ENCODE measurements at regions not wholly inside any gene's neighbourhood (a gene's known extent, or its start where the extent isn't known, plus 50 kb on each side); places are given as distances from the start of the nearest gene placed in this dataset.

- no peak for TF ChIP-seq CTCF (conservative IDR thresholded peaks at IDR 0.05)
- no peak overlapping the region for H3K4me3 Mint-ChIP-seq
- H3K4me1 Mint-ChIP-seq (ENCODE audit: unreplicated experiment) = no peaks in the 10 kb centered on the region
- no peaks in the 10 kb centered on the region for H3K36me3 Mint-ChIP-seq
- H3K9me3 Mint-ChIP-seq = peaks cover 11% of the 10 kb centered on the region
- H3K27me3 Mint-ChIP-seq = peaks cover 7% of the 10 kb centered on the region
- H3K27ac Mint-ChIP-seq = no peak overlapping the region
- DNase-seq (ENCODE audit: extremely low spot score, unreplicated experiment) = no peak
These were observed 203.4 kb upstream of the CTBP2 start for GRCh38 chr10:125363791-125364190.

- no peak for DNase-seq (ENCODE audit: extremely low spot score, unreplicated experiment)
- Mint-ChIP-seq H3K4me3 (no peak overlapping the region), H3K9me3 (peaks cover 11% of the 10 kb centered on the region), H3K36me3 (no peaks in the 10 kb centered on the region), H3K4me1 (ENCODE audit: unreplicated experiment) (no peaks in the 10 kb centered on the region), H3K27ac (no peak overlapping the region), H3K27me3 (peaks cover 8% of the 10 kb centered on the region)
- no peak for TF ChIP-seq CTCF (conservative IDR thresholded peaks at IDR 0.05)
These were observed 202.6 kb upstream of the CTBP2 start for GRCh38 chr10:125362950-125363349.

GRCh38 chr10:125359401-125359800 lies 199.0 kb upstream of the CTBP2 start:
- H3K4me3 Mint-ChIP-seq = no peak overlapping the region
- no peak for TF ChIP-seq CTCF (conservative IDR thresholded peaks at IDR 0.05)
- no peaks in the 10 kb centered on the region for H3K4me1 Mint-ChIP-seq (ENCODE audit: unreplicated experiment)
- H3K36me3 Mint-ChIP-seq = no peaks in the 10 kb centered on the region
- H3K27ac Mint-ChIP-seq = no peak overlapping the region
- H3K27me3 Mint-ChIP-seq = peaks cover 8% of the 10 kb centered on the region
- peaks cover 14% of the 10 kb centered on the region for H3K9me3 Mint-ChIP-seq
- DNase-seq (ENCODE audit: extremely low spot score, unreplicated experiment) = no peak

- no peak for DNase-seq (ENCODE audit: extremely low spot score, unreplicated experiment)
- no peak overlapping the region for H3K27ac Mint-ChIP-seq
- no peak overlapping the region for H3K4me3 Mint-ChIP-seq
- no peak for TF ChIP-seq CTCF (conservative IDR thresholded peaks at IDR 0.05)
- H3K27me3 Mint-ChIP-seq = peaks cover 8% of the 10 kb centered on the region
- H3K9me3 Mint-ChIP-seq = peaks cover 14% of the 10 kb centered on the region
- H3K4me1 Mint-ChIP-seq (ENCODE audit: unreplicated experiment) = no peaks in the 10 kb centered on the region
- no peaks in the 10 kb centered on the region for H3K36me3 Mint-ChIP-seq
These were observed 195.3 kb upstream of the CTBP2 start for GRCh38 chr10:125355657-125356056.

GRCh38 chr10:125350519-125350918 lies 190.2 kb upstream of the CTBP2 start:
- Mint-ChIP-seq H3K27me3 (no peaks in the 10 kb centered on the region), H3K4me3 (no peak overlapping the region), H3K36me3 (no peaks in the 10 kb centered on the region), H3K4me1 (ENCODE audit: unreplicated experiment) (no peaks in the 10 kb centered on the region), H3K27ac (no peak overlapping the region), H3K9me3 (no peaks in the 10 kb centered on the region)
- no peak for TF ChIP-seq CTCF (conservative IDR thresholded peaks at IDR 0.05)
- DNase-seq (ENCODE audit: extremely low spot score, unreplicated experiment) = no peak

- TF ChIP-seq CTCF (conservative IDR thresholded peaks at IDR 0.05) = no peak
- H3K4me3 Mint-ChIP-seq = no peak overlapping the region
- no peaks in the 10 kb centered on the region for H3K4me1 Mint-ChIP-seq (ENCODE audit: unreplicated experiment)
- H3K36me3 Mint-ChIP-seq = no peaks in the 10 kb centered on the region
- DNase-seq (ENCODE audit: extremely low spot score, unreplicated experiment) = no peak
- no peaks in the 10 kb centered on the region for H3K9me3 Mint-ChIP-seq
- no peaks in the 10 kb centered on the region for H3K27me3 Mint-ChIP-seq
- no peak overlapping the region for H3K27ac Mint-ChIP-seq
These were observed 188.2 kb upstream of the CTBP2 start for GRCh38 chr10:125348536-125348935.

All from type B pancreatic cell (in vitro differentiated cells).